NOMO-1 treated with dmso at 0.1 percent for 144 hours (cell line): ENCODE measurements at regions not wholly inside any gene's neighbourhood (a gene's known extent, or its start where the extent isn't known, plus 50 kb on each side); places are given as distances from the start of the nearest gene placed in this dataset.
"Not testable (repeated sequence)": the region's sequence is repeated elsewhere in the genome, so short reads cannot be mapped to it uniquely, and the experiment has no call there.

Source experiments
- DNase-seq: peaks from one replicate; lab custom pipeline; 2025; ENCODE audit not compliant: unreplicated experiment; lab: John Stamatoyannopoulos, UW

- DNase-seq, result no peak
These were observed 747.8 kb downstream of the CDH18 start for GRCh38 chr5:19240170-19240569.

- no peak for DNase-seq
These were observed 746.3 kb downstream of the CDH18 start for GRCh38 chr5:19241690-19242089.

GRCh38 chr5:19246191-19246590, 741.8 kb downstream of the CDH18 start:
- DNase-seq, result not testable (repeated sequence)

GRCh38 chr5:19247302-19247701, 740.7 kb downstream of the CDH18 start:
- no peak for DNase-seq

GRCh38 chr5:19256036-19256435, 732.0 kb downstream of the CDH18 start:
- no peak for DNase-seq

- DNase-seq, result no peak
These were observed 729.3 kb downstream of the CDH18 start for GRCh38 chr5:19258686-19259085.

- no peak for DNase-seq
These were observed 726.1 kb downstream of the CDH18 start for GRCh38 chr5:19261879-19262278.

GRCh38 chr5:19264821-19265220, 723.2 kb downstream of the CDH18 start:
- no peak for DNase-seq

- DNase-seq, result no peak
These were observed 721.2 kb downstream of the CDH18 start for GRCh38 chr5:19266791-19267190.

- DNase-seq, result no peak
These were observed 717.8 kb downstream of the CDH18 start for GRCh38 chr5:19270153-19270552.

- no peak for DNase-seq
These were observed 713.4 kb downstream of the CDH18 start for GRCh38 chr5:19274578-19274977.

- no peak for DNase-seq
These were observed 702.7 kb downstream of the CDH18 start for GRCh38 chr5:19285286-19285685.

GRCh38 chr5:19287548-19288277, 700.3 kb downstream of the CDH18 start:
- DNase-seq, result not testable (repeated sequence)

- not testable (repeated sequence) for DNase-seq
These were observed 699.7 kb downstream of the CDH18 start for GRCh38 chr5:19288311-19288710.

- no peak for DNase-seq
These were observed 690.1 kb downstream of the CDH18 start for GRCh38 chr5:19297934-19298333.

- DNase-seq, result no peak
These were observed 686.7 kb downstream of the CDH18 start for GRCh38 chr5:19301271-19301670.

GRCh38 chr5:19314840-19315239, 673.2 kb downstream of the CDH18 start:
- no peak for DNase-seq

- DNase-seq, result no peak
These were observed 668.7 kb downstream of the CDH18 start for GRCh38 chr5:19319252-19319651.

- no peak for DNase-seq
These were observed 665.1 kb downstream of the CDH18 start for GRCh38 chr5:19322716-19323485.

- DNase-seq, result no peak
These were observed 653.7 kb downstream of the CDH18 start for GRCh38 chr5:19334278-19334677.

GRCh38 chr5:19342942-19343341, 645.1 kb downstream of the CDH18 start:
- no peak for DNase-seq

GRCh38 chr5:19352120-19352519, 635.9 kb downstream of the CDH18 start:
- no peak for DNase-seq
